ENCODE measurements at regions not wholly inside any gene's neighbourhood (a gene's known extent, or its start where the extent isn't known, plus 50 kb on each side); places are given as distances from the start of the nearest gene placed in this dataset.

- no peak for TF ChIP-seq CTCF (IDR thresholded peaks at IDR 0.05)
- no peak for TF ChIP-seq EP300 (IDR thresholded peaks at IDR 0.05)
- no peak for TF ChIP-seq POLR2A (IDR thresholded peaks at IDR 0.05)
Observed at GRCh38 chr11:116384407-116384806, 388.4 kb downstream of the BUD13 start.
